GM23248 (cell line): ENCODE measurements at regions not wholly inside any gene's neighbourhood (a gene's known extent, or its start where the extent isn't known, plus 50 kb on each side); places are given as distances from the start of the nearest gene placed in this dataset.

ENCODE experiments used
- EZH2 ChIP-seq: fragments of 200-600 bp; sonication (generic); IDR thresholded peaks from 2 replicates; pipeline ENCODE4 v1.6.1; 2018; ENCODE audit warnings: antibody characterized with exemption, mild to moderate bottlenecking; ENCODE audit not compliant: insufficient read depth, poor library complexity, severe bottlenecking
- EZH2phosphoT487 ChIP-seq: fragments of 200-600 bp; sonication (generic); IDR thresholded peaks from 2 replicates; pipeline ENCODE4 v1.6.1; 2018; ENCODE audit warnings: antibody characterized with exemption, moderate library complexity, mild to moderate bottlenecking, low read depth; ENCODE audit not compliant: insufficient read depth

DNA sequence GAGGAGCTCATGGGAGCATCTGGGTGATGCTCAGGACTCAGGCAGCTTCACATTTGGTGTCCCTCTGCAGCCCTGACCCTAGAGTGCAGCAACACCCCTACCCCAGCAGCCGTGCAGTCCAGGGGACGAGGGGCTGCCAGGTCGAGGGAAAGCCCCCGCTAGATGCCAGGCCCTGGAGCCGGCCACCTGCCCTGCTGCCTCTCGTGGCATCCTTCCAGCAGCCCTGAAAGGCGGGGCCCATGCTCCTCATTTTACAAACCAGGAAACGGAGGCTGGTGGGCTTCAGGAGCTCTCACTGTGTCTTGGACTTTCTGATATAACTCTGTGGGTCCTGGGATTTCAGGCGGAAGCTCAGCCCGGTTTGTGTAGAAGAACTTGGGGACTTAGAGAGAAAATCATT lies 120.5 kb upstream of the WNT4 start:
- TF ChIP-seq EZH2phosphoT487, result no peak
- TF ChIP-seq EZH2, result no peak
